GM12878 (cell line): ENCODE measurements at regions not wholly inside any gene's neighbourhood (a gene's known extent, or its start where the extent isn't known, plus 50 kb on each side); places are given as distances from the start of the nearest gene placed in this dataset.

Experiments
- ATAC-seq: fragments of 200-7000 bp; cut with Tn5 transposase; 3 replicates; pipeline ENCODE4 v1.9.1; 2020; ENCODE audit warnings: mild to moderate bottlenecking, moderate library complexity
- BruUV-seq: library from RNA; stranded (reverse); fragments of 400-500 nt; replicated peaks from 2 replicates; lab custom pipeline; 2021; lab: Mats Ljungman, UMichigan
- CTCF ChIA-PET: fragments of 300-600 bp; sonication (Branson Sonifier 250); formaldehyde crosslinking; extraction: SDS; loops from one replicate; lab custom pipeline; 2021; ENCODE audit warnings: inconsistent platforms; lab: Yijun Ruan, JAX
- POLR2A ChIA-PET: fragments of 350-600 bp; formaldehyde crosslinking; extraction: SDS; loops from one replicate; lab custom pipeline; 2021; ENCODE audit warnings: inconsistent platforms; lab: Charles Lee
- RAD21 ChIA-PET: fragments of 300-600 bp; sonication (Branson Sonifier 250); formaldehyde crosslinking; loops from one replicate; lab custom pipeline; 2023; ENCODE audit warnings: antibody characterized with exemption; ENCODE audit not compliant: unreplicated experiment; lab: Charles Lee
- SMC1A ChIA-PET: fragments of 300-600 bp; sonication (Branson Sonifier 250); formaldehyde crosslinking; loops from one replicate; lab custom pipeline; 2023; ENCODE audit not compliant: unreplicated experiment, uncharacterized antibody; lab: Charles Lee
- DNase-seq: peaks from one replicate; pipeline ENCODE4 v3.0.0-alpha.2; 2011; ENCODE audit warnings: low read depth, low spot score
- FAIRE-seq: peaks from 3 replicates; lab custom pipeline; 2011; peaks lifted over from hg19 to GRCh38; lab: Jason Lieb, UNC
- H2AFZ ChIP-seq: 2 replicates; pipeline ENCODE4 v1.6.0; 2011; ENCODE audit warnings: low read depth, low read length, control low read depth; ENCODE audit not compliant: control insufficient read depth
- H3K27ac ChIP-seq: 2 replicates; pipeline ENCODE4 v1.5.1; 2011; ENCODE audit warnings: control low read depth; ENCODE audit not compliant: control insufficient read depth, insufficient read depth
- H3K27me3 ChIP-seq, 2 experiments: replicated peaks in 1 of 2; 2 replicates each; pipeline versions ENCODE4 v1.6.0 to v1.6.1; 2011; ENCODE audit warnings: low read length in 1 of 2; ENCODE audit not compliant: control insufficient read depth in 2 of 2, insufficient read depth in 2 of 2
- H3K36me3 ChIP-seq, 2 experiments: 2 replicates each; pipeline ENCODE4 v1.5.1; 2011; ENCODE audit warnings: low read length in 1 of 2; ENCODE audit not compliant: control insufficient read depth in 2 of 2, insufficient read depth in 2 of 2
- H3K4me1 ChIP-seq: 2 replicates; pipeline ENCODE4 v1.6.1; 2011; ENCODE audit warnings: mild to moderate bottlenecking, low read length, moderate library complexity, mixed read lengths; ENCODE audit not compliant: control insufficient read depth, insufficient read depth
- H3K4me2 ChIP-seq: 2 replicates; pipeline ENCODE4 v1.6.0; 2011; ENCODE audit warnings: control low read depth; ENCODE audit not compliant: control insufficient read depth, insufficient read depth
- H3K4me3 ChIP-seq: fragments of 200-600 bp; sonication (generic); 2 replicates; pipeline ENCODE4 v1.5.1; 2016
- H3K79me2 ChIP-seq: 2 replicates; pipeline ENCODE4 v1.6.0; 2011; ENCODE audit warnings: low read length; ENCODE audit not compliant: control insufficient read depth, insufficient read depth
- H3K9ac ChIP-seq: 2 replicates; pipeline ENCODE4 v1.8.0; 2011; ENCODE audit warnings: low read length, control low read depth, mixed read lengths; ENCODE audit not compliant: control insufficient read depth, insufficient read depth
- H3K9me3 ChIP-seq: replicated peaks from 3 replicates; pipeline ENCODE4 v1.5.1; 2011; ENCODE audit warnings: mild to moderate bottlenecking, low read length; ENCODE audit not compliant: control insufficient read depth, insufficient read depth
- H4K20me1 ChIP-seq: 2 replicates; pipeline ENCODE4 v1.6.0; 2011; ENCODE audit not compliant: control insufficient read depth, insufficient read depth
- ATF2 ChIP-seq: IDR thresholded peaks from 2 replicates; pipeline ENCODE4 v1.6.1; 2012; ENCODE audit warnings: low read length, inconsistent platforms
- CBX5 ChIP-seq: sonication (generic); IDR thresholded peaks from 2 replicates; pipeline ENCODE4 v1.6.1; 2016; ENCODE audit warnings: low read depth, moderate library complexity, mild to moderate bottlenecking, inconsistent platforms
- EP300 ChIP-seq, 2 experiments: fragments of 150-350 bp in 1 of 2; IDR thresholded peaks; 2 replicates each; pipeline ENCODE4 v1.6.1; 2011 to 2012; ENCODE audit warnings: low read depth in 2 of 2, low read length in 2 of 2, borderline replicate concordance in 1 of 2, improper control_type of control experiment in 1 of 2, inconsistent platforms in 1 of 2; ENCODE audit not compliant: control insufficient read depth in 1 of 2
- IKZF2 ChIP-seq, 2 experiments: fragments of 450-650 bp; IDR thresholded peaks; 2 replicates each; pipeline ENCODE4 v1.6.1; 2017; ENCODE audit warnings: mild to moderate bottlenecking in 2 of 2, moderate library complexity in 2 of 2
- SPI1 ChIP-seq: IDR thresholded peaks from 2 replicates; pipeline ENCODE4 v1.6.1; 2011; ENCODE audit warnings: low read depth, mild to moderate bottlenecking, low read length, moderate library complexity, borderline replicate concordance; ENCODE audit not compliant: insufficient read depth
- SREBF1 ChIP-seq: IDR thresholded peaks from 2 replicates; pipeline ENCODE4 v1.6.1; 2012; ENCODE audit warnings: mild to moderate bottlenecking, low read length
- TBL1XR1 ChIP-seq: IDR thresholded peaks from 2 replicates; pipeline ENCODE4 v1.6.1; 2012; ENCODE audit warnings: low read depth, low read length, improper control_type of control experiment
- USF2 ChIP-seq: IDR thresholded peaks from 2 replicates; pipeline ENCODE4 v1.6.1; 2011; ENCODE audit warnings: low read depth, low read length, improper control_type of control experiment, borderline replicate concordance
- YY1 ChIP-seq: IDR thresholded peaks from 2 replicates; pipeline ENCODE4 v1.6.1; 2011; ENCODE audit warnings: low read depth, mild to moderate bottlenecking, low read length
- ZBTB4 ChIP-seq: fragments of 450-650 bp; formaldehyde crosslinking; IDR thresholded peaks from 2 replicates; pipeline ENCODE4 v1.4.0; 2022; ENCODE audit warnings: mild to moderate bottlenecking, moderate library complexity
- ZNF592 ChIP-seq: fragments of 450-650 bp; IDR thresholded peaks from 2 replicates; pipeline ENCODE4 v1.6.1; 2017; ENCODE audit warnings: mild to moderate bottlenecking, moderate library complexity
- ZNF622 ChIP-seq: fragments of 450-650 bp; IDR thresholded peaks from 2 replicates; pipeline ENCODE4 v1.6.1; 2017; ENCODE audit warnings: mild to moderate bottlenecking, inconsistent platforms
- ZZZ3 ChIP-seq: IDR thresholded peaks from 2 replicates; pipeline ENCODE4 v1.6.1; 2011; ENCODE audit warnings: low read depth; ENCODE audit not compliant: control insufficient read depth, insufficient read length
- WGBS: methylation state at CpG from one replicate; pipeline ENCODE4 v1.1.6; 2016; ENCODE audit warnings: low lambda C conversion rate; ENCODE audit not compliant: insufficient replicate concordance, insufficient coverage; ENCODE audit errors: missing lambda C conversion rate; 5-methylcytosine and 5-hydroxymethylcytosine counted together
- in situ Hi-C: fragments of 300-500 bp; cut with MboI; formaldehyde crosslinking; loops from 9 replicates; pipeline ENCODE4 v1.14.3; 2018; ENCODE audit warnings: mixed read lengths
- intact Hi-C: fragments of 100-400 bp; cut with micrococcal nuclease; formaldehyde crosslinking; loops from one replicate; pipeline ENCODE4 v1.14.2; 2022; ENCODE audit not compliant: unreplicated experiment
- TF ChIP-seq, protein P1 (sequence below): fragments of 150-350 bp; IDR thresholded peaks from 2 replicates; pipeline ENCODE4 v1.6.1; 2014; ENCODE audit warnings: mild to moderate bottlenecking, low read depth, low read length

GRCh38 chr2:160891353-160891740, 268.9 kb upstream of the TANK start:
- 59% methylated on average over 6 of the region's 6 CpGs for WGBS
- POLR2A ChIA-PET, result no interaction called here
- TF ChIP-seq EP300 (IDR thresholded peaks at IDR 0.05; ENCODE audit: borderline replicate concordance in 1 of 2, control insufficient read depth in 1 of 2, low read depth in 2 of 2, low read length in 2 of 2), result no peak
- no peak for TF ChIP-seq ZBTB4
- TF ChIP-seq ZNF622, result no peak
- TF ChIP-seq IKZF2 (IDR thresholded peaks at IDR 0.05), result no peak
- TF ChIP-seq USF2, result no peak
- TF ChIP-seq TBL1XR1, result no peak
- TF ChIP-seq, protein P1, sequence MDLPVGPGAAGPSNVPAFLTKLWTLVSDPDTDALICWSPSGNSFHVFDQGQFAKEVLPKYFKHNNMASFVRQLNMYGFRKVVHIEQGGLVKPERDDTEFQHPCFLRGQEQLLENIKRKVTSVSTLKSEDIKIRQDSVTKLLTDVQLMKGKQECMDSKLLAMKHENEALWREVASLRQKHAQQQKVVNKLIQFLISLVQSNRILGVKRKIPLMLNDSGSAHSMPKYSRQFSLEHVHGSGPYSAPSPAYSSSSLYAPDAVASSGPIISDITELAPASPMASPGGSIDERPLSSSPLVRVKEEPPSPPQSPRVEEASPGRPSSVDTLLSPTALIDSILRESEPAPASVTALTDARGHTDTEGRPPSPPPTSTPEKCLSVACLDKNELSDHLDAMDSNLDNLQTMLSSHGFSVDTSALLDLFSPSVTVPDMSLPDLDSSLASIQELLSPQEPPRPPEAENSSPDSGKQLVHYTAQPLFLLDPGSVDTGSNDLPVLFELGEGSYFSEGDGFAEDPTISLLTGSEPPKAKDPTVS, result no peak
- TF ChIP-seq YY1, result no peak
- TF ChIP-seq SREBF1, result no peak
- TF ChIP-seq ZNF592, result no peak
- no peak for TF ChIP-seq SPI1
- no peak for TF ChIP-seq ZZZ3
- no peak for TF ChIP-seq ATF2
- TF ChIP-seq CBX5, result no peak

More at GRCh38 chr2:160891353-160891740, 268.9 kb upstream of the TANK start:
- ChIA-PET RAD21 (no interaction called here), CTCF (no interaction called here), SMC1A (interaction anchor here (1.2 kb wide), 1 partner anchor 12 kb away, joined by 3 read pairs; no protein-coding TSS in a partner anchor)
- Histone ChIP-seq H3K79me2 (no peaks in the 10 kb centered on the region), H3K4me1 (no peaks in the 10 kb centered on the region), H3K9ac (no peak overlapping the region), H3K4me3 (no peak overlapping the region), H3K36me3 (no peaks in the 10 kb centered on the region), H3K27ac (no peak overlapping the region), H3K4me2 (no peak overlapping the region), H3K9me3 (no peaks in the 10 kb centered on the region), H4K20me1 (no peaks in the 10 kb centered on the region), H2AFZ (no peak overlapping the region), H3K27me3 (no peaks in the 10 kb centered on the region)
- ATAC-seq (no peak), DNase-seq (no peak), FAIRE-seq (no peak)
- BruUV-seq, result no TSS peak
- intact Hi-C loops, result no loop called here
- in situ Hi-C loops, result no loop called here
